Parathyroid adenoma (tissue), 2 donors: ENCODE measurements at regions not wholly inside any gene's neighbourhood (a gene's known extent, or its start where the extent isn't known, plus 50 kb on each side); places are given as distances from the start of the nearest gene placed in this dataset.

Experiments
- H2AFZ ChIP-seq: fragments of 300-600 bp; sonication (generic); one replicate; pipeline ENCODE4 v1.7.0; 2017; ENCODE audit warnings: antibody characterized with exemption, mild to moderate bottlenecking
- H3K27ac ChIP-seq: fragments of 300-600 bp; sonication (generic); one replicate; pipeline ENCODE4 v1.7.0; 2017
- H3K27me3 ChIP-seq: fragments of 300-600 bp; sonication (generic); one replicate; pipeline ENCODE4 v1.7.0; 2017; ENCODE audit warnings: low read length; ENCODE audit not compliant: control insufficient read depth, insufficient read depth
- H3K36me3 ChIP-seq: fragments of 300-600 bp; sonication (generic); one replicate; pipeline ENCODE4 v1.7.0; 2017; ENCODE audit warnings: low read length; ENCODE audit not compliant: control insufficient read depth, insufficient read depth
- H3K4me1 ChIP-seq: fragments of 300-600 bp; sonication (generic); one replicate; pipeline ENCODE4 v1.7.0; 2017; ENCODE audit warnings: control low read depth
- H3K4me2 ChIP-seq: fragments of 300-600 bp; sonication (generic); one replicate; pipeline ENCODE4 v1.7.0; 2017; ENCODE audit warnings: low read length
- H3K4me3 ChIP-seq: fragments of 300-600 bp; sonication (generic); one replicate; pipeline ENCODE4 v1.7.0; 2017; ENCODE audit warnings: low read depth, low read length
- H3K79me2 ChIP-seq: fragments of 300-600 bp; sonication (generic); one replicate; pipeline ENCODE4 v1.7.0; 2017; ENCODE audit warnings: control low read depth
- H3K9ac ChIP-seq: fragments of 300-600 bp; sonication (generic); one replicate; pipeline ENCODE4 v1.7.0; 2017; ENCODE audit warnings: mild to moderate bottlenecking
- H3K9me3 ChIP-seq: fragments of 300-600 bp; sonication (generic); one replicate; pipeline ENCODE4 v1.7.0; 2017; ENCODE audit warnings: low read length; ENCODE audit not compliant: control insufficient read depth
- CTCF ChIP-seq: fragments of 300-600 bp; sonication (generic); IDR thresholded peaks from one replicate; pipeline ENCODE4 v1.7.0; 2017; ENCODE audit warnings: antibody characterized with exemption, mild to moderate bottlenecking
- donor health status: primary hyperparathyroidism.

GRCh38 chr4:179880756-179881155 lies 2362.4 kb upstream of the TENM3 start:
- Histone ChIP-seq H3K79me2 (no peaks in the 10 kb centered on the region), H3K4me3 (no peak overlapping the region), H3K9me3 (no peaks in the 10 kb centered on the region), H3K27ac (no peak overlapping the region), H3K27me3 (no peaks in the 10 kb centered on the region), H3K4me1 (no peaks in the 10 kb centered on the region), H3K36me3 (no peaks in the 10 kb centered on the region), H2AFZ (no peak overlapping the region), H3K9ac (no peak overlapping the region), H3K4me2 (no peak overlapping the region)
- no peak for TF ChIP-seq CTCF

- TF ChIP-seq CTCF = no peak
- Histone ChIP-seq H3K36me3 (no peaks in the 10 kb centered on the region), H3K79me2 (no peaks in the 10 kb centered on the region), H3K4me2 (no peak overlapping the region), H3K4me1 (no peaks in the 10 kb centered on the region), H3K27ac (no peak overlapping the region), H3K27me3 (no peaks in the 10 kb centered on the region), H2AFZ (no peak overlapping the region), H3K4me3 (no peak overlapping the region), H3K9ac (no peak overlapping the region), H3K9me3 (no peaks in the 10 kb centered on the region)
Observed at GRCh38 chr4:179894066-179894778, 2349.0 kb upstream of the TENM3 start.

GRCh38 chr4:179919587-179919986 lies 2323.6 kb upstream of the TENM3 start:
- H3K27ac ChIP-seq = no peak overlapping the region
- no peak overlapping the region for H2AFZ ChIP-seq
- H3K4me2 ChIP-seq = no peak overlapping the region
- H3K9ac ChIP-seq = no peak overlapping the region
- H3K4me3 ChIP-seq = no peak overlapping the region
- no peaks in the 10 kb centered on the region for H3K27me3 ChIP-seq
- H3K36me3 ChIP-seq = no peaks in the 10 kb centered on the region
- H3K4me1 ChIP-seq = no peaks in the 10 kb centered on the region
- H3K9me3 ChIP-seq = no peaks in the 10 kb centered on the region
- H3K79me2 ChIP-seq = no peaks in the 10 kb centered on the region
- TF ChIP-seq CTCF = no peak

- no peaks in the 10 kb centered on the region for H3K9me3 ChIP-seq
- H3K27me3 ChIP-seq = no peaks in the 10 kb centered on the region
- no peaks in the 10 kb centered on the region for H3K79me2 ChIP-seq
- no peak for TF ChIP-seq CTCF
- H3K4me2 ChIP-seq = no peak overlapping the region
- no peaks in the 10 kb centered on the region for H3K4me1 ChIP-seq
- H3K36me3 ChIP-seq = no peaks in the 10 kb centered on the region
- no peak overlapping the region for H3K9ac ChIP-seq
- no peak overlapping the region for H3K4me3 ChIP-seq
- H3K27ac ChIP-seq = no peak overlapping the region
- H2AFZ ChIP-seq = no peak overlapping the region
Observed at GRCh38 chr4:179927473-179927872, 2315.7 kb upstream of the TENM3 start.

- no peaks in the 10 kb centered on the region for H3K9me3 ChIP-seq
- H3K27me3 ChIP-seq = no peaks in the 10 kb centered on the region
- no peak overlapping the region for H2AFZ ChIP-seq
- H3K9ac ChIP-seq = no peak overlapping the region
- H3K79me2 ChIP-seq = no peaks in the 10 kb centered on the region
- H3K4me3 ChIP-seq = no peak overlapping the region
- no peak overlapping the region for H3K4me2 ChIP-seq
- no peak for TF ChIP-seq CTCF
- H3K27ac ChIP-seq = no peak overlapping the region
- no peaks in the 10 kb centered on the region for H3K36me3 ChIP-seq
- no peaks in the 10 kb centered on the region for H3K4me1 ChIP-seq
Observed at GRCh38 chr4:179941911-179942310, 2301.3 kb upstream of the TENM3 start.
